HUDEP-2 (cell line): ENCODE measurements at regions not wholly inside any gene's neighbourhood (a gene's known extent, or its start where the extent isn't known, plus 50 kb on each side); places are given as distances from the start of the nearest gene placed in this dataset.
"Not testable (repeated sequence)": the region's sequence is repeated elsewhere in the genome, so short reads cannot be mapped to it uniquely, and the experiment has no call there.

Experiments used
- DNase-seq, 76 experiments: peaks; one replicate each; lab custom pipeline; 2025; ENCODE audit not compliant: unreplicated experiment in 76 of 76; lab: John Stamatoyannopoulos, UW

DNA sequence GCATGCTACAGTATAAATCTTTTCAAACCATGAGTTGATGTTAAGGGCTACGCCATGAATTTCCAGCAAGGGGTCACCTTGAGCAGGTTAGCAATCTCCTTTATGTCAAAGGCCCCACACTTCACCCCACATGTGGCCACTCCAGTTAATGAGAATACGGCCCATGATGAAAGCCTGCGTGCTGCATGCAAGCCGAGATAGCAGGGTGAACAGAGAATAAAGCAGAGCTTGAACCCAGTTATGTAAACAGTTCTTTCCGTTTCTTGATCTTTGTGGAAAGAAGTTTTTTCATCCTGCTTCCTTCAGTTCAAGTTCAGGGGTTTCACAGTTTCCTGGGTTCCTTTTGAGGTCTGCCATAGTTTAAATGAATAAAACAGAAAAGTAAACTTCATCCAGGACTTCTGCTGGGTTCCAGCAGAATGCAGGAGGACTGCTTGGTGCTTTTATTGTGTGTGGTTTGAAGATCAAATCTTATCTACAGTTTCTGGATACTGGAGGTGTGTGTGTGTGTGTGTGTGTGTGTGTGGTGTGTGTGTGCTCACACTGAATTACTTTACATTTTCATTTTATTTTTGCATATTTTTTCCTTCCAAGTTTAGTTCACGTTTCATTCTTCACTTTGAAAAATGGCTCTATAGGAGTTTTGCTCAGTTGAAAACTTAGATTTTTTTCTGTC is 87.1 kb downstream of the HMHB1 start:
- no peak for DNase-seq

DNA sequence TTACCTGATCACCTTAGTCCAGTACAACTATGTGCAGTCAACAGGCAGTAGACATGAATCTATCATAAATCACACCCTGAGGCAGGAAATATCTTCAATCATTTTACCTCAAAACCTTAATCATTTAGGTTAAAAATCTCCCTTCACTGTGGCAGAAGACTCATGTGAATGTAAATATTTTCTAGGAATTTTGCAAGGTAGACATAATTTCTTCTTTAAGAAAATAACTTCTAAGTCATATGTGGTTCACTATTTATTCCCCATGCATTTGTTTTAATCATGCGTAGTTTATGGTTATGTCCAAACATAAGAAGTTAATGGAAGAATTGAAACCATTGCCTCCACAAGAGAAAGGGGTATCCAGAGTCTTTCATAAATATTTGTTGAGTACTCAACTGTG is 97.0 kb downstream of the HMHB1 start:
- DNase-seq, result no peak

DNA sequence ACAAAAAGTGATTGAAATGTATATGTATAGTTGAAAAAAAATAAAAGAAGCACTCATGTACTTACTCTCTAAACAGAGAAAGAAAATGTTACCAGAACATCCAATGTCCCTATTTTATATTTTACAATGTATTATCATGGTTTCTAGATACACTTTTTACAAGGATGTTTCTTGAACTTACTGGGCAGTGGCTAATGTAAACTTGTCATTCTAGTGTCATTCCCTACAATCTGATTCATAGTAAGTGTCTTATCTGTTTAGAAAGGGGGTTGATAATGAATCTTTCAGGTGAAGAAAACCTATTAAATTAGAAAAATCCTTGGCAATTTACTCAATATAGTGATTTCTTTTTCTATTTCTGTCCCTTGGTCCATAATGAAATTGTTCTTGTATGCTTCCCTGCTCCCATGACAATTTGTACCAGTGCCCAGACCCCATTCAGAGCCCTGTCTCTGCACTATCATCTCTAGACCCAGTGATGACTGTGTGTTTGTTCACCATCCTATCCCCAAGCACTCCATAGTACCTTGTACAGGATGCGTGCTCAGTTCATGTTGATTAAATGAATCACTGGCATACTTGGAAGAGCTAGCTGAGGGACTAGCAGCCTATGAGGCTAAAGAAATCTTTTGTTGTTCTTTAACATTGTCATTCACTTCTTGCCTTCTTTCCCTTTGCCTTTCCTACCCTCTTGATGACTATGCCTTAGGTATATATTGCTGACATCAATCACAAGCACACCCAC is 101.2 kb downstream of the HMHB1 start:
- DNase-seq, result no peak

DNA sequence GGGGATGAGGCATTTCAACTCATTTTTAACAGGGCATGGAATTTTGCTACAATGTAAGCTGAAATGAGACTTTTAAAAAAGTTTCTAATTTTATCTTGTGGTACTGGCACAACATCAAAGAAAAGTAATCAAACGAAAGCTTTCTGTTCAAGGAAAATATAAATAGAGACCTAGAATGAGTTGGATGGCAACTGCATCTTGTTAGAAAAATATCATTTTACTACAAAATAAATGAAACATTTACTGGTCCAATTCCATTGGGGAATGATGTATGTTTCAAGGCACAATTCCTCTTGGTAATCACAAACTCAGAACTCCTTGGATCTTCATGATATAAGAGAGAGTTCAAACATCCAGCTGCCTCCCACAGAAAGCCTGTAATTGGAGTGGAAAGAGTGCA is 102.8 kb downstream of the HMHB1 start:
- DNase-seq, result no peak

DNA sequence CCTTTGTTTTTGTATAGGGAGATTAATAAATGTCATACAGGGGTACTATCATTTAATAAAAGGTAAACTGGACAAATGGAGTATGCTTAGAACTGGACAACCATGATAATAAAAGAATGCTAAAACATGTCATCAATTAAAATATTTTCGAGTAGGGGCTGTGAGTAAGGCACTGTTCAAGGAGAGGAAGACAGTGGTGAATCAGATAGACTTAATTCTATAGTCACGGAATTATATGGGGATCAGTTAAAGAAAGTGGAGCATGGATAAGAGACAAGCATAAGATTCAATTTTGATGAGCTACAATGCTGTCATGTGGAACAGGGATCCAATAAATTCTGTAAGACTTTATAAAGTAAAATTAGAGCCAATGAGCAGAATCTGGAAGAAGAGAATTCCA is 104.5 kb downstream of the HMHB1 start:
- DNase-seq, result no peak

DNA sequence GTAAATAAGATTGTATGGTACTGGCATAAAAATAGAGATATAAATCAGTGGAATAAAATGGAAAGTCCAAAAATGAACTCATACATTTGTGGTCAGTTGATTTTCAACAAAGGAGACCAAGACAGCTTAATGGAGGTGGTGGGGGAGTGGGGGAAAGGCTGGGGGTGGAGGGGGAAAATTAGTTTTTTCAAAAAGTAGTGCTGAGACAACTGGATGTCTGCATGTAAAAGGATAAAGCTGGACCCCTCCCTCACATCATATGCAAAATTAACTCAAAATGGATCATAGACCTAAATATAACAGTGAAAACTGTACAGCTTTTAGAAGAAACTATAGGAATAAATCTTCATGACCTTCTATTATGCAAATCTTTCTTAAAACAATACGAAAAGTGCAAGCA is 107.0 kb downstream of the HMHB1 start:
- DNase-seq, result no peak

DNA sequence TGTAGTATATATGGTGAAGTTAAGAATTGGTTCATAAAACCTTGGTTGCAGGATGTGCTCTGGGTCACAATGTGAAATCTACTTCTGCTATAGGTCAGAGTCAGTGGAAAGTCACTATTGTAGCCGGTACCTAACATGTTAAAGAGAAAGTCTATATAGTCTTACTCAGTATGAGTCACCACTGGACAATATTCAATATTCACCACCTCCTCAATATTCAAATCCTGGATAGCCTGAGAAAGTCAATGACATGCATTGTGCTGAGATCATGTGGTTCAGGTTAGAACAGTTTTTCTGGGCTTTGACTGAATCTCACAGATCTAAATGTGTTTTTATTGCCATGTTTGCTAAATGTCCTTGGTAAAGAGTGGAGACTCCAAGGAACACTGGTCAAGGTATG is 108.8 kb downstream of the HMHB1 start:
- DNase-seq, result no peak

DNA sequence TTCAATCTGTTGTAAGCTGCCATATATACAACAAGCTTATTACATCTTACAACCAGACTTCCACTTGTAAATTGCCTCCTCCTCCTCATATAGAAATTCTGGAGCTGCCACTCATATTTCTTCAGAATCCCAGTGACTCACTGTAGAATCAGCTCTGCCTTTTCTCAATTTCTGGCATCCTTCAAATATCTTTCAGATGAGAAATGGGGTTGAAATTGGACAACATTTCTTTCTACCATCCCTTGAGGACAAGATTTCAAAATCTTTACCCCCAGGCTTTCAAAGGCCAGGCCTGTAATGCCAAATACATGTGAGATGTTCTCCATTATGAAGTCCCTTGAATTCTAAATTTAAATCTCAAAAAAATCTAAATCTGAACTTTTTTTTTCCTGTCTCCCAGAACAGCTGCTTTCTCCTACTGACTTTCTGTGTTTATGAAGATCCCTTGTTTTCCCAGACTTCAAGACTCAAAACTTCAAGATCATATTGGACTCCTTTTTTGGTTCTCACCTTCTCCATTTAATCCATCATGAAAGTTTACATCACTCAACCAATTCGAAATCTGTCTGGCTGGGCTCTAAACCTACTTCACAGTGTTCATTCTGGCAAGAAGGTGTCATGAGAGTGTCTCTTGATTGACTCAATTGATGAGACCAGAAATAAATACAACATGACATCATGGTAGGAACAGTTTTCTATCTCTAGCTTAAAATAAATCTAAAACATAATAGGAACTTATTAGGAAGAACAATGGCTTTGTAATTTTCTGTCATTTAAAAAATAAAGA is 109.8 kb downstream of the HMHB1 start:
- DNase-seq, result no peak

DNA sequence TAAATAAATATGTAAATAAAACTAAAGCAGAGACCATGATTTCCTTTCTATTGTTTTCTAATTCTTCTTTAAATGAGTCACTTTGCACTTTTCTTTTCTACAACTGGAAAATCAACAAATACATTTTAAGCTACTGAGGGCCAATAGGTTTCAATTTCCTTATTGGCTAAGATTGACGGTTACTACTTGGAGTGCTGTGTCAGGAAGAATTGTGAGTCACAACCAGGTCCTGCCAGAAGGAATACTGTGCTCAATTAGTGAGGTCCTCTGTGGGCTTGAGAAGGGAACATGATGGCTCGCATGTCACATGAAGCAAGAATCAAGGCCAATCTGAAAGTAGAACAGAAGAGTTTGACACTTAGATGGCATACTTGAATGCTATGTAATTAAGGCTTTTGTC is 110.8 kb downstream of the HMHB1 start:
- DNase-seq, result no peak

DNA sequence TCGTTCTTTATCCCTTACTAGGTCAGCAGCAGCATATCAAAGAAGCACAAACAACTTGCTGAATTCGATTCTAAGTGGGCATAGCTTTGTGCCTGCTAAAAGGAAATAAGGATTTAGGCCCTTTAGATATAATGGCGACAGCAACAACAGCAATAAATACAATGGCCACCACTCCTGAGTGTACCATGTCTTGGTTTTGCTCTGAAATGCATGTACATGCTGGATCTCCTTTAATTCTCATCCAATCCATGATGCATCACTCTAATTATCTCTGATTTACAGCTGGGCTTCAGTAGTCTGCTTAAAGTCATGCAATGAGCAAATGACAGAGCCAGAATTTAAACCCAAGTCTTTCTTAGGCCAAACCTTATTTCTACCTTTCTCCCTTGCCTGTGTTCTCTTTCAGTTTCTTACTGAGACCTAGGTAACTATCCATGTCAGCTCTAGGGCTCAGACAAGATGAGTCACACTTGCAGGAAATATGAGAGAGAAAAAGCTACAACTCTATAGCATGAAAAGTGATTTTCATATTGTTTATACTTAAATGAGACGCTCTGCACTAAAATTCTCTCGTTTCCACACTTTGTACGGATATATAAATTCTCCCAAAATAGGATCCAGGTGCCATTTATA is 111.8 kb downstream of the HMHB1 start:
- DNase-seq, result no peak

DNA sequence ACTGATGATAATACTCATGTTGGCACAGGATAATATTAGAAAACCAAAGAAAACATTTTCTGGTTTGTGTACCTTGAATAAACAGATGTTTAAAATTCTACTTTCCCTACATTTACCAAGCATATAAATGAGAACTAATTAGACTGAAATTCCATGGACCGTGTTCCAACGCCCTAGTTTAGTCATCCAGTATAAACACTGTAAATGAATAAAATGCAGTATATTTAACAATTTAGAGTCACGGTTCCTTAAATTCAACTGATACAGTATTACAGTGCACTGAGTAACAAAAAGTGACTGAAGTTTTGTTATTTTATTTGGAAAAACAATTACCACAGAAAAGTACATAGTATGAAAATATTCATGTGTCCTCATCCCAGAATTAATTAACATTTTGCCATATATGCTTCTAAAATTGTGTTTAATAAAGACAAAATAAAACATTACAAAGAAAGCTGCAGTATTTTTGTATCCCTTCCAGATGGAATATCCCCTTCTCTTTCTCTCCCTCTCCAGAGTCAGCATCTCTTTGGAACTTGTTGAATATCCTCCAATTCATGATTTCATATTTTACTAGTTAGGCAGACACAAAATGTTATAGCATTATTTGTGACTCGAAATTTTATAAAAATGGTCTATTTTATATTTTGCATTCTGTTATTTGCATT is 112.5 kb downstream of the HMHB1 start:
- no peak for DNase-seq

DNA sequence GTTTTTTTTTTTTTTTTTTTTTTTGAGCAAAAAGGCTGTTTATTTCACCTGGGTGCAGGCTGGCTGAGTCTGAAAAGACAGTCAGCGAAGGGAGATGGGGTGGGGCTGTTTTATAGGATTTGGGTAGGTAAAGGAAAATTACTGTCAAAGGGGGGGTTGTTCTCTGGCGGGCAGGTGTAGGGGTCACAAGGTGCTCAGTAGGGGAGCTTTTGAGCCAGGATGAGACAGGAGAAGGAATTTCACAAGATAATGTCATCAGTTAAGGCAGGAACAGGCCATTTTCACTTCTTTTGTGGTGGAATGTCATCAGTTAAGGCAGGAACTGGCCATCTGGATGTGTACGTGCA is 113.0 kb downstream of the HMHB1 start:
- DNase-seq, result not testable (repeated sequence)

DNA sequence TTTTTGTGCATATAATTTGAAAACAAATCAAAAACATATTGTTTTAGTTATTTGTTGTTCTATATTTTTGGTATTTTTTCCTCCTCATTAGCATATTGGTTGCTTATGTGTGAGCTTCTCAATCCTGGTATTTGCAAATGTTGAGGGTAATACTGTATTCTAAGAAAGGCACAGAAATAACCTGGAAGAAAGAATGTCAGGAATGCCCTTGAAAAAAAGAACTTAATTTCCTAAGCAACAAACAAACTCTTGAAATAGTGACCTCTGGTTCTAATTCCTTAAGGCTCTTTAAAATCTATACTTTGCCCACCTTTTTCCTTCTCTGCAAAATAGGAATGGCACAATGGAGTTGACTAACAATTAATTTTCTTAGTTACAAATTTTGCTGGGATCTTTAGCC is 117.5 kb downstream of the HMHB1 start:
- DNase-seq, result no peak

DNA sequence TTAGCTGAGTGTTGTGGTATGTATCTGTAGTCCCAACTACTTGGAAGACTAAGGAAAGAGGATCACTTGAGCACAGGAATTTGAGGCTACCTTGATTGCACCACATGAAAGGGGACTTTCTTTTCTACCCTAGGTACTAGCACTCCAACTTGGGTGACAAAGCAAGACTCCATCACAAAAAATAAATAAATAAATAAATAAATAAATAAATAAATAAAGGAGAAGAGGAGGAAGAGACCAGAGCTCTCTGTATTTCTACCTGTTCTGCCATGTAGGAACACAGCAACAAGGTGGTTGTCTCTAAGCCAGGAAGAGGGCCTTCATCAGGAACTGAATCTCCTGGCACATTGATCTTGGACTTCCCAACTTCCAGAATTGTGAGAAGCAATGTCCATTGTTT is 118.6 kb downstream of the HMHB1 start:
- no peak for DNase-seq

DNA sequence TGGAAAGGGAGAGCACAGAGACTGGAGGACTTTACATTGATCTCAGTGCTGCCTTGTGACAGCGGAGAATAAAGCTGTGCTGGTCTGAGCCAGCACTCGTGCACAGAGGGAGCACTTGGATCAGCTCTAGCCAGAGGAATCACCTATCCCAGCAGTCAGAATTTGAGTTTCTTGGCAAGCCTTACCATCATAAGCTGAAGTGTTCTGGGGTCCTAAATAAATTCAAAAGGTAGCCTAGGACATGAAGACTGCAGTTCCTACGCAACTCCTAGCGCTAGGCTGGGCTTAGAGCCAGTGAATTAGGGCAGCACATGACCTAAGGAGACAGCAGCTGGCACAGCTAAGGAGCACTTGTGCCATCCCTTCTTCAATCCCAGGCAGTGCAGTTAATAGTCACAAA is 119.5 kb downstream of the HMHB1 start:
- DNase-seq, result no peak

DNA sequence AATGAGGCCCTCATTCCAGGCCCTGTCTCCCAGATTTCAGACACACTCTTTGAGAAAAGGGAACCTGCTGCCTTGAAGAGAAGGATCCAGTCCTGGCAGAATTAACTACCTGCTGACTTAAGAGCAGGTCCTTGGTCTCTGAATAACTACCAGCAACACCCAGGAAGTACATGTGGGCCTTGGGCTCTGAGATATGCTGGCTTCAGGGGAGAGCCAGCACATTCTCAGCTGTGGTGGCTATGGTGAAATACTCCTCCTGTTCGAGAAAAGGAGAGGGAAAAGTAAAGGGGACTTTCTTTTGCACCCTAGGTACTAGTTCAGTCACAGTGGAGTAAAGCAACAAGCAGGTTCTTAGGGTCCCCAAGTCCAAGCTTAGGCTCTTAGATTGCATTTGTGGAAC is 120.0 kb downstream of the HMHB1 start:
- no peak for DNase-seq

DNA sequence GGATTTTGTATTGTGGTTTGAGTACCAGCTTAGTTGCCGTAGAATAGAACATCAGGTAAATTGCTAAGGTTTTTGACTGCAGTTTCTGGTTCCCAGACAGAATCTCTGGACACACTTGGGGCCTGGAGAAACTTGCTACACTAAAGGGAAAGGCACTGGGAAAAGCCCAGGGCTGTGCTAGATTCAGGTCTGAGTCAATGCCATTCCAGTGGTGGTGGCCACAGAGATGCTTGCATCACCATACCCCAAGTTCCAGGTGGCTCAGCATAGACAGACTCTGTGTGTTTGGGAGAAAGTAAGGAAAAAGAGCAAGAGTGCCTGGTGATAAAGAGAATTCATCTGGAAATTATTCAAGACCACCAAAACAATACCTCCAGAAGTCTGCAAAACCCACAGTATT is 120.6 kb downstream of the HMHB1 start:
- DNase-seq, result no peak

DNA sequence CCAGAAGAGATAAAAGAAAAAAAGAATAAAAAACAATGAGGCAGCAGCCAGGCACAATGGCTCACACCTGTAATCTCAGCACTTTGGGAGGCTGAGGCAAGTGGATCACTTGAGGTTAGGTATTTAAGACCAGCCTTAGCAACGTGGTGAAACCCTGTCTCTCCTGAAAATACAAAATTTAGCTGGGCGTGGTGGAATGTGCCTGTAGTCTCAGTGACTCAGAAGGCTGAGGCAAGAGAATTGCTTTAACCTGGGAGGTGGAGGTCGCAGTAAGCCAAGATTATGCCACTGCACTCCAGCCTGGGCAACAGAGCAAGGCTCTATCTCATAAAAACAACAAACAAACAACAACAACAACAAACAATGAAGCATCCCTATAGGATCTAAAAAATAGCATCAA is 121.5 kb downstream of the HMHB1 start:
- no peak for DNase-seq

DNA sequence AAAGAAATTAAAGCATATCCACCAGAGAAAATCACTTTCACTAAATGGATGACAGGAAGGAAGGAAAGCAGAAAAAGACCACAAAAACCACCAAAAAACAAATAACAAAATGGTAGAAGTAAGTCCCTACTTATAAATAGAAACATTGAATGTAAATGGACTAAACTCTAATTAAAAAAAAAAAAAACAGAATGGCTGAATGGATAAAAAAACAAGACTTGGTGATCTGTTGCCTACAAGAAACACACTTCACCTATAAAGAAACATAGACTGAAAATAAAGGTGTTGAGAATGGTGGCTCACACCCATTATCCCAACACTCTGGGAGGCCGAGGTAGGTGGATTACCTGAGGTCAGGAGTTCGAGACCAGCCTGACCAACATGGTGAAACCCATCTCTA is 122.9 kb downstream of the HMHB1 start:
- no peak for DNase-seq

DNA sequence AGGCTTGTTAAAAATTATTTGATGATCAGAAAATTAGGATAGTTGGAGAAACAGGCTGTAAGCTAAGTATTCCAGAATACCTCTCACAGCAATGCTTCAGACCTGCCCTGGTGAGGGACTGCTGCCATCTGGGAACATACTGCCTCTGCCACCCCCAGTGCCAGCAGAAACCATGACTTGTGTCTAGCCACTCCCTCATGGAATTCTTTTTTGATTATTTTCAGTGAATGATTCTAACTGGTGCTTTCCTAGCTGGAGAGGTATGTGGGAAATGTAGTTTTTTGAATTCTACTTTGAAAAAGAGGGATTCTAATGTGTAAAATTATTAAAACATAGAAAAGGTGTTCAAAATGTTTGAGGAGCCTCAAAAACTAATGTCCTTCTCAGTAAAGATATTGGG is 126.3 kb downstream of the HMHB1 start:
- DNase-seq, result no peak

DNA sequence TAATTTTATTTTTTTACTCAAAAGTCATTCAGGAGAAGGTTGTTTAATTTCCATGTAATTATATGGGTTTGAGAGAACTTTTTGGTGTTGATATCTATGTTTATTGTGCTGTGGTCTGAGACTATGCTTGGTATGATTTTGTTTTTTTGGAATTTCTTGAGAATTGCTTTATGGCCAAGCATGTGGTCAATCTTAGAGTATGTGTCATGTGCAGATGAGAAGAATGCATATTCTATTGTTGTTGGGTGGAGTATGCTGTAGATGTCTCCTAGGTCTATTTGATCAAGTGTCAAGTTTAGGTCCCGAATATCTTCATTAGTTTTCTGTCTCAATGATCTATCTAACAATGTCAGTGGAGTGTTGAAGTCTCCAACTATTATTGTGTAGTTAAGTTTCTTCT is 134.9 kb downstream of the HMHB1 start:
- no peak for DNase-seq
